Pancreas (tissue), 10 donors: ENCODE measurements at regions not wholly inside any gene's neighbourhood (a gene's known extent, or its start where the extent isn't known, plus 50 kb on each side); places are given as distances from the start of the nearest gene placed in this dataset.
"Not testable (repeated sequence)": the region's sequence is repeated elsewhere in the genome, so short reads cannot be mapped to it uniquely, and the experiment has no call there.

Source experiments
- ATAC-seq, 4 donors: fragments of 200-7000 bp; cut with Tn5 transposase; one replicate each; pipeline versions ENCODE4 v1.8.0 to v1.9.1; 2020; ENCODE audit warnings: mild to moderate bottlenecking in 4 of 4, moderate library complexity in 4 of 4
- DNase-seq, 6 donors: peaks; one replicate each; pipeline ENCODE4 v3.0.0-alpha.2; 2020
- FAIRE-seq: peaks from 2 replicates; lab custom pipeline; 2012; peaks lifted over from hg19 to GRCh38; lab: Jason Lieb, UNC
- H3K27ac ChIP-seq, 4 donors: fragments of 200-600 bp; sonication (generic); 1 replicate in 3 of 4; 2 replicates in 1 of 4; pipeline versions ENCODE4 v1.5.0 to v1.8.0; 2020
- H3K27me3 ChIP-seq, 4 donors: fragments of 200-600 bp; one replicate each; pipeline ENCODE4 v1.8.0; 2021
- H3K36me3 ChIP-seq, 3 donors: fragments of 200-600 bp; sonication (generic) in 1 of 3; one replicate each; pipeline versions ENCODE4 v1.5.0 to v1.8.0; 2020 to 2021
- H3K4me1 ChIP-seq, 3 donors: fragments of 200-600 bp; one replicate each; pipeline ENCODE4 v1.8.0; 2021
- H3K4me3 ChIP-seq, 4 donors: fragments of 200-600 bp; sonication (generic) in 2 of 4; one replicate each; pipeline versions ENCODE4 v1.5.0 to v1.8.0; 2020 to 2021
- H3K9me3 ChIP-seq, 4 donors: fragments of 200-600 bp; one replicate each; pipeline ENCODE4 v1.8.0; 2021
- CTCF ChIP-seq, 4 donors: fragments of 200-600 bp; sonication (generic) in 3 of 4; IDR thresholded peaks; one replicate each; pipeline versions ENCODE4 v1.5.0 to v1.8.0; 2021; ENCODE audit warnings: antibody characterized with exemption in 4 of 4
- WGBS, 2 donors: extraction: QIAGEN DNeasy Blood & Tissue Kit; methylation state at CpG; one replicate each; pipeline ENCODE4 v1.1.7; 2013; 5-methylcytosine and 5-hydroxymethylcytosine counted together
- intact Hi-C, 3 donors: fragments of 100-400 bp; cut with DNase I; formaldehyde crosslinking; loops; one replicate each; pipeline versions ENCODE4 v1.11.1 to v1.14.2; 2022
- donor health status: healthy with polysubstance abuse.
- donor health status: DM: no; HTN: no; CAD: no; lungs with moderate emphysema.
- donor health status: DM: no; HTN: no; CAD: no.
- donor health status: control.
- donor health status: control.
- donor health status: Bipolar disorder and iron deficiency.
- donor health status: DM: yes; HTN: yes; CAD: no.
- donor health status: DM: no; HTN: no; CAD: no.
- donor health status: DM: no; HTN: no; CAD: no.
- donor health status: DM: yes; HTN: yes; CAD: no.

- H3K4me3 ChIP-seq: no peak overlapping the region
- H3K27me3 ChIP-seq: no peaks in the 10 kb centered on the region
- no peaks in the 10 kb centered on the region for H3K36me3 ChIP-seq
- DNase-seq (no peak), FAIRE-seq (no peak), ATAC-seq (no peak)
- WGBS, 2 donors: 36 to 48% methylated on average over 3 of the region's 3 CpGs
- no peaks in the 10 kb centered on the region for H3K4me1 ChIP-seq
- no peak overlapping the region for H3K27ac ChIP-seq
- no peak for TF ChIP-seq CTCF (IDR thresholded peaks at IDR 0.05)
- intact Hi-C loops: no loop called here
- H3K9me3 ChIP-seq: no peaks in the 10 kb centered on the region
Measured at GRCh38 chr13:85982102-85982501, 182.9 kb upstream of the SLITRK6 start.

- peak; percentile 86 for FAIRE-seq
- intact Hi-C loops, H3K9me3 ChIP-seq, H3K36me3 ChIP-seq, H3K27me3 ChIP-seq, H3K4me3 ChIP-seq, DNase-seq, H3K27ac ChIP-seq, H3K4me1 ChIP-seq, ATAC-seq: not testable (repeated sequence)
- 72 to 86% methylated on average over 1 of the region's 1 CpG for WGBS, 2 donors
Measured at GRCh38 chr13:85980447-85980846, 181.2 kb upstream of the SLITRK6 start.

GRCh38 chr13:85976242-85976641 lies 177.0 kb upstream of the SLITRK6 start:
- ATAC-seq (no peak), DNase-seq (no peak), FAIRE-seq (no peak)
- Histone ChIP-seq H3K4me3 (no peak overlapping the region), H3K27me3 (no peaks in the 10 kb centered on the region), H3K27ac (no peak overlapping the region), H3K9me3 (no peaks in the 10 kb centered on the region), H3K4me1 (no peaks in the 10 kb centered on the region), H3K36me3 (no peaks in the 10 kb centered on the region)
- TF ChIP-seq CTCF (IDR thresholded peaks at IDR 0.05): no peak
- intact Hi-C loops: no loop called here
- WGBS, 2 donors: 38 to 57% methylated on average over 4 of the region's 4 CpGs

- Histone ChIP-seq H3K27ac (no peak overlapping the region), H3K4me3 (no peak overlapping the region), H3K27me3 (no peaks in the 10 kb centered on the region), H3K36me3 (no peaks in the 10 kb centered on the region), H3K9me3 (no peaks in the 10 kb centered on the region), H3K4me1 (no peaks in the 10 kb centered on the region)
- no peak for TF ChIP-seq CTCF (IDR thresholded peaks at IDR 0.05)
- intact Hi-C loops: no loop called here
- DNase-seq (no peak), ATAC-seq (no peak), FAIRE-seq (no peak)
- 58 to 74% methylated on average over 4 of the region's 4 CpGs for WGBS, 2 donors
Measured at GRCh38 chr13:85974608-85975366, 175.6 kb upstream of the SLITRK6 start.

- ATAC-seq (no peak), DNase-seq (no peak), FAIRE-seq (peak; percentile 88)
- no peaks in the 10 kb centered on the region for H3K4me1 ChIP-seq
- H3K36me3 ChIP-seq: no peaks in the 10 kb centered on the region
- H3K4me3 ChIP-seq: no peak overlapping the region
- intact Hi-C loops: no loop called here
- no peaks in the 10 kb centered on the region for H3K27me3 ChIP-seq
- H3K9me3 ChIP-seq: no peaks in the 10 kb centered on the region
- H3K27ac ChIP-seq: no peak overlapping the region
- TF ChIP-seq CTCF (IDR thresholded peaks at IDR 0.05): no peak
Measured at GRCh38 chr13:85970727-85971126, 171.5 kb upstream of the SLITRK6 start.
